Lower leg skin (tissue), 3 donors: ENCODE measurements at regions not wholly inside any gene's neighbourhood (a gene's known extent, or its start where the extent isn't known, plus 50 kb on each side); places are given as distances from the start of the nearest gene placed in this dataset.

Experiments used
- CTCF ChIP-seq, 3 donors: fragments of 450-650 bp; IDR thresholded peaks; one replicate each; pipeline ENCODE4 v1.5.1; 2016; ENCODE audit warnings: antibody characterized with exemption in 3 of 3, mild to moderate bottlenecking in 3 of 3, moderate library complexity in 2 of 3
- POLR2A ChIP-seq, 2 donors: fragments of 450-650 bp; IDR thresholded peaks; one replicate each; pipeline ENCODE4 v1.6.1; 2016 to 2017; ENCODE audit warnings: antibody characterized with exemption in 2 of 2, mild to moderate bottlenecking in 1 of 2, moderate library complexity in 1 of 2

- TF ChIP-seq POLR2A (IDR thresholded peaks at IDR 0.05) (no peak), CTCF (IDR thresholded peaks at IDR 0.05) (no peak)
Measured at GRCh38 chr11:116558504-116559211, 214.1 kb downstream of the BUD13 start.
